ENCODE measurements at regions not wholly inside any gene's neighbourhood (a gene's known extent, or its start where the extent isn't known, plus 50 kb on each side); places are given as distances from the start of the nearest gene placed in this dataset.
A peak's percentile ranks its signal among the peaks of the same experiment; 100 is the strongest.

GRCh38 chr20:24332956-24333355, 136.5 kb upstream of the SYNDIG1 start:
- no peak for DNase-seq

GRCh38 chr20:24331939-24332338, 137.5 kb upstream of the SYNDIG1 start:
- no peak for DNase-seq

- no peak for DNase-seq
Observed at GRCh38 chr20:24328901-24329300, 140.5 kb upstream of the SYNDIG1 start.

GRCh38 chr20:24321973-24322372, 147.5 kb upstream of the SYNDIG1 start:
- no peak for DNase-seq

GRCh38 chr20:24318569-24319352, 150.7 kb upstream of the SYNDIG1 start:
- no peak for DNase-seq

GRCh38 chr20:24317224-24317623, 152.2 kb upstream of the SYNDIG1 start:
- DNase-seq: no peak

- DNase-seq: no peak
Observed at GRCh38 chr20:24316731-24317130, 152.7 kb upstream of the SYNDIG1 start.

GRCh38 chr20:24314053-24314452, 155.4 kb upstream of the SYNDIG1 start:
- no peak for DNase-seq

- no peak for DNase-seq
Observed at GRCh38 chr20:24309596-24309995, 159.8 kb upstream of the SYNDIG1 start.

- DNase-seq: no peak
Observed at GRCh38 chr20:24305371-24305770, 164.1 kb upstream of the SYNDIG1 start.

GRCh38 chr20:24304291-24304690, 165.1 kb upstream of the SYNDIG1 start:
- DNase-seq: no peak

GRCh38 chr20:24303393-24304170, 165.8 kb upstream of the SYNDIG1 start:
- DNase-seq: no peak

GRCh38 chr20:24297993-24298392, 171.4 kb upstream of the SYNDIG1 start:
- DNase-seq: no peak

GRCh38 chr20:24296477-24297261, 172.8 kb upstream of the SYNDIG1 start:
- no peak for DNase-seq

GRCh38 chr20:24291014-24291413, 178.4 kb upstream of the SYNDIG1 start:
- DNase-seq: peak in 1 of 5 experiments; percentile 3

GRCh38 chr20:24289737-24290481, 179.5 kb upstream of the SYNDIG1 start:
- peak in 1 of 5 experiments; percentile 86 for DNase-seq

- no peak for DNase-seq
Observed at GRCh38 chr20:24283186-24283585, 186.2 kb upstream of the SYNDIG1 start.

- no peak for DNase-seq
Observed at GRCh38 chr20:24277196-24277595, 192.2 kb upstream of the SYNDIG1 start.

- no peak for DNase-seq
Observed at GRCh38 chr20:24275946-24276705, 193.3 kb upstream of the SYNDIG1 start.

GRCh38 chr20:24273251-24273650, 196.2 kb upstream of the SYNDIG1 start:
- DNase-seq: no peak

GRCh38 chr20:24261351-24261750, 208.1 kb upstream of the SYNDIG1 start:
- no peak for DNase-seq

- no peak for DNase-seq
Observed at GRCh38 chr20:24257171-24257570, 212.3 kb upstream of the SYNDIG1 start.
